ENCODE measurements at regions not wholly inside any gene's neighbourhood (a gene's known extent, or its start where the extent isn't known, plus 50 kb on each side); places are given as distances from the start of the nearest gene placed in this dataset.

DNA sequence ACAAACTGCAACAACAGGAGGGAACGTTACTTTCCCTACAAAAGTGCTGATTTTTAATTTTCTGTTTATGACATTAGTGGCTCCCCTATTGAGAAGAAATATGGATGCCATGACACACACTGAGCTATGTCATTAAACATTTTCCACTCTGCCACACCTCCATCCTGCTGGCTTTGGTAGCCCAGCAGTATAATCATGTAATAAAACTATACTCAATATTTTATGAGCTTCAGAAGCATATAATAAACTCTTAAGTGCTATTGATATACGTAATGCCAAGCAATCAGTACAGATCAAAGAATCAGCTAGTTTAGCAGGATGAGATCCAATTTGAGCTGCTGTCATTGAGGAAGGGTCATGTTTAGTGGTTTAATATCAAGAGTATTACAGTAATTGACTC is 141.3 kb upstream of the LRRC7 start:
- no peak for TF ChIP-seq EZH2phosphoT487 (IDR thresholded peaks at IDR 0.05; ENCODE audit: low read length)
- TF ChIP-seq, protein P1, sequence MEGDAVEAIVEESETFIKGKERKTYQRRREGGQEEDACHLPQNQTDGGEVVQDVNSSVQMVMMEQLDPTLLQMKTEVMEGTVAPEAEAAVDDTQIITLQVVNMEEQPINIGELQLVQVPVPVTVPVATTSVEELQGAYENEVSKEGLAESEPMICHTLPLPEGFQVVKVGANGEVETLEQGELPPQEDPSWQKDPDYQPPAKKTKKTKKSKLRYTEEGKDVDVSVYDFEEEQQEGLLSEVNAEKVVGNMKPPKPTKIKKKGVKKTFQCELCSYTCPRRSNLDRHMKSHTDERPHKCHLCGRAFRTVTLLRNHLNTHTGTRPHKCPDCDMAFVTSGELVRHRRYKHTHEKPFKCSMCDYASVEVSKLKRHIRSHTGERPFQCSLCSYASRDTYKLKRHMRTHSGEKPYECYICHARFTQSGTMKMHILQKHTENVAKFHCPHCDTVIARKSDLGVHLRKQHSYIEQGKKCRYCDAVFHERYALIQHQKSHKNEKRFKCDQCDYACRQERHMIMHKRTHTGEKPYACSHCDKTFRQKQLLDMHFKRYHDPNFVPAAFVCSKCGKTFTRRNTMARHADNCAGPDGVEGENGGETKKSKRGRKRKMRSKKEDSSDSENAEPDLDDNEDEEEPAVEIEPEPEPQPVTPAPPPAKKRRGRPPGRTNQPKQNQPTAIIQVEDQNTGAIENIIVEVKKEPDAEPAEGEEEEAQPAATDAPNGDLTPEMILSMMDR (IDR thresholded peaks at IDR 0.05; ENCODE audit: low read length), result no peak

Data from MM.1S (cell line).